H1 (cell line): ENCODE measurements at regions not wholly inside any gene's neighbourhood (a gene's known extent, or its start where the extent isn't known, plus 50 kb on each side); places are given as distances from the start of the nearest gene placed in this dataset.

ENCODE experiments used
- CTCF ChIA-PET: fragments of 300-600 bp; sonication (Branson Sonifier 250); formaldehyde crosslinking; loops from one replicate; lab custom pipeline; 2021; ENCODE audit not compliant: partially characterized antibody; lab: Charles Lee
- POLR2A ChIA-PET: fragments of 300-600 bp; sonication (Branson Sonifier 250); formaldehyde crosslinking; loops from one replicate; lab custom pipeline; 2021; ENCODE audit warnings: inconsistent platforms; ENCODE audit not compliant: partially characterized antibody; lab: Charles Lee
- DNase-seq, 2 experiments: peaks; one replicate each; pipeline versions ENCODE4 v3.0.0 to v3.0.0-alpha.2; 2010 to 2022; ENCODE audit warnings: low spot score in 2 of 2, low read depth in 1 of 2, mixed read lengths in 1 of 2
- FAIRE-seq: peaks from 2 replicates; lab custom pipeline; 2011; peaks lifted over from hg19 to GRCh38; lab: Jason Lieb, UNC
- H2AFZ ChIP-seq: 2 replicates; pipeline ENCODE4 v1.8.1; 2012; ENCODE audit warnings: low read length, inconsistent platforms
- H2AK5ac ChIP-seq: 2 replicates; pipeline ENCODE4 v1.6.1; 2013; ENCODE audit warnings: low read depth, low read length
- H2BK120ac ChIP-seq: replicated peaks from 2 replicates; pipeline ENCODE3; 2013; ENCODE audit warnings: low read depth, low read length, inconsistent platforms
- H2BK12ac ChIP-seq: 2 replicates; pipeline ENCODE4 v1.6.1; 2013; ENCODE audit warnings: low read depth, low read length
- H2BK15ac ChIP-seq: 2 replicates; pipeline ENCODE4 v1.6.1; 2013; ENCODE audit warnings: low read length
- H2BK20ac ChIP-seq: 2 replicates; pipeline ENCODE4 v1.6.1; 2013; ENCODE audit warnings: low read length
- H2BK5ac ChIP-seq: 2 replicates; pipeline ENCODE4 v1.6.1; 2013; ENCODE audit warnings: low read depth, low read length
- H3K14ac ChIP-seq: 2 replicates; pipeline ENCODE4 v1.6.1; 2013; ENCODE audit warnings: inconsistent platforms; ENCODE audit not compliant: insufficient read length
- H3K18ac ChIP-seq: 2 replicates; pipeline ENCODE4 v1.6.1; 2013; ENCODE audit warnings: low read length; ENCODE audit errors: extremely low read depth
- H3K23ac ChIP-seq: 2 replicates; pipeline ENCODE4 v1.6.1; 2013; ENCODE audit warnings: inconsistent platforms; ENCODE audit not compliant: insufficient read length
- H3K23me2 ChIP-seq: 2 replicates; pipeline ENCODE4 v1.6.1; 2013; ENCODE audit warnings: low read depth, low read length
- H3K27ac ChIP-seq: 2 replicates; pipeline ENCODE4 v1.6.1; 2011; ENCODE audit warnings: low read depth, low read length, inconsistent platforms
- H3K27me3 ChIP-seq, 4 experiments: replicated peaks in 1 of 4; 1 replicate in 1 of 4; 2 replicates in 3 of 4; pipeline versions ENCODE4 v1.6.1 to v1.8.1; 2011 to 2013; ENCODE audit warnings: low read length in 3 of 4, mild to moderate bottlenecking in 3 of 4, inconsistent platforms in 2 of 4, mixed read lengths in 2 of 4, moderate library complexity in 1 of 4; ENCODE audit not compliant: control insufficient read depth in 3 of 4, insufficient read depth in 3 of 4; ENCODE audit errors: extremely low read depth in 1 of 4
- H3K36me3 ChIP-seq, 4 experiments: 2 replicates each; pipeline versions ENCODE4 v1.6.1 to v1.8.1; 2011 to 2013; ENCODE audit warnings: mild to moderate bottlenecking in 4 of 4, low read length in 3 of 4, moderate library complexity in 2 of 4, control low read depth in 1 of 4, inconsistent platforms in 1 of 4; ENCODE audit not compliant: insufficient read depth in 4 of 4, control insufficient read depth in 2 of 4
- H3K4ac ChIP-seq: replicated peaks from 2 replicates; pipeline ENCODE3; 2013; ENCODE audit warnings: low read length, low read depth, mixed read lengths, inconsistent platforms; ENCODE audit not compliant: insufficient read length
- H3K4me1 ChIP-seq, 4 experiments: replicated peaks in 1 of 4; 1 replicate in 1 of 4; 2 replicates in 3 of 4; pipeline versions ENCODE4 v1.6.1 to v1.8.1; 2011 to 2013; ENCODE audit warnings: low read length in 3 of 4, inconsistent platforms in 2 of 4, mixed read lengths in 1 of 4; ENCODE audit not compliant: insufficient read depth in 4 of 4, control insufficient read depth in 3 of 4
- H3K4me2 ChIP-seq, 2 experiments: 2 replicates each; pipeline versions ENCODE4 v1.6.1 to v1.8.1; 2011 to 2013; ENCODE audit warnings: low read depth in 2 of 2, low read length in 2 of 2, control low read depth in 1 of 2, inconsistent platforms in 1 of 2, mild to moderate bottlenecking in 1 of 2; ENCODE audit not compliant: insufficient read depth in 1 of 2
- H3K4me3 ChIP-seq, 4 experiments: fragments of 200-600, 300-600 bp in 1 of 4; sonication (generic), shearing (Covaris generic), sonication (Bioruptor Twin) in 1 of 4; 2 replicates each; pipeline versions ENCODE4 v1.5.1 to v1.8.1; 2011 to 2016; ENCODE audit warnings: low read length in 4 of 4, low read depth in 3 of 4, control low read depth in 2 of 4, inconsistent platforms in 2 of 4, mild to moderate bottlenecking in 2 of 4, mixed read lengths in 1 of 4, moderate library complexity in 1 of 4; ENCODE audit not compliant: insufficient read depth in 2 of 4; ENCODE audit errors: extremely low read depth in 1 of 4
- H3K56ac ChIP-seq: replicated peaks from 2 replicates; pipeline ENCODE3; 2013; ENCODE audit warnings: low read depth, mild to moderate bottlenecking, mixed read lengths, low read length, inconsistent platforms; ENCODE audit not compliant: insufficient read length
- H3K79me1 ChIP-seq: 2 replicates; pipeline ENCODE4 v1.6.1; 2013; ENCODE audit warnings: low read depth, low read length, control low read depth
- H3K79me2 ChIP-seq, 2 experiments: 2 replicates each; pipeline versions ENCODE4 v1.6.1 to v1.8.1; 2012 to 2013; ENCODE audit warnings: low read length in 2 of 2, mild to moderate bottlenecking in 2 of 2, inconsistent platforms in 1 of 2; ENCODE audit not compliant: insufficient read depth in 2 of 2, control insufficient read depth in 1 of 2
- H3K9ac ChIP-seq, 4 experiments: replicated peaks in 1 of 4; 1 replicate in 1 of 4; 2 replicates in 3 of 4; pipeline versions ENCODE4 v1.6.1 to v1.8.1; 2011 to 2013; ENCODE audit warnings: low read depth in 3 of 4, low read length in 3 of 4, control low read depth in 2 of 4, mild to moderate bottlenecking in 2 of 4, moderate library complexity in 2 of 4, inconsistent platforms in 1 of 4; ENCODE audit errors: extremely low read depth in 1 of 4
- H3K9me3 ChIP-seq, 2 experiments: 2 replicates each; pipeline versions ENCODE4 v1.6.1 to v1.8.1; 2012 to 2013; ENCODE audit warnings: mild to moderate bottlenecking in 2 of 2, moderate library complexity in 2 of 2, control low read depth in 1 of 2, inconsistent platforms in 1 of 2, low read depth in 1 of 2, low read length in 1 of 2, mixed read lengths in 1 of 2; ENCODE audit not compliant: insufficient read depth in 2 of 2
- H4K20me1 ChIP-seq, 2 experiments: replicated peaks in 1 of 2; 2 replicates each; pipeline versions ENCODE3 to v1.8.1; 2011 to 2013; ENCODE audit warnings: inconsistent platforms in 2 of 2, low read length in 2 of 2, mild to moderate bottlenecking in 1 of 2; ENCODE audit not compliant: insufficient read depth in 2 of 2, control insufficient read depth in 1 of 2
- H4K5ac ChIP-seq: 2 replicates; pipeline ENCODE4 v1.6.1; 2013; ENCODE audit warnings: low read length, low read depth, mixed read lengths, inconsistent platforms; ENCODE audit not compliant: insufficient read length
- H4K8ac ChIP-seq: 2 replicates; pipeline ENCODE4 v1.8.0; 2013; ENCODE audit warnings: mild to moderate bottlenecking, moderate library complexity, low read length, inconsistent platforms; ENCODE audit not compliant: insufficient read depth; ENCODE audit errors: extremely low read depth
- H4K91ac ChIP-seq: replicated peaks from 2 replicates; pipeline ENCODE3; 2013; ENCODE audit warnings: low read length, mixed read lengths, inconsistent platforms; ENCODE audit not compliant: insufficient read length
- ASH2L ChIP-seq: fragments of 200-600, 300-600 bp; sonication (generic); IDR thresholded peaks from one replicate; pipeline ENCODE4 v1.7.1; 2017; ENCODE audit warnings: low read length
- ATF3 ChIP-seq: IDR thresholded peaks from 2 replicates; pipeline ENCODE4 v1.6.1; 2011; ENCODE audit warnings: low read depth, mild to moderate bottlenecking, low read length; ENCODE audit not compliant: insufficient read depth
- BRCA1 ChIP-seq: IDR thresholded peaks from 2 replicates; pipeline ENCODE4 v1.6.1; 2012; ENCODE audit warnings: low read depth, low read length, improper control_type of control experiment
- CBX8 ChIP-seq: fragments of 300-800, 300-1000 bp; sonication (generic); IDR thresholded peaks from 2 replicates; pipeline ENCODE4 v1.7.1; 2016; ENCODE audit warnings: low read depth, low read length, borderline replicate concordance
- CHD2 ChIP-seq: IDR thresholded peaks from 2 replicates; pipeline ENCODE4 v1.6.1; 2012; ENCODE audit warnings: low read length, improper control_type of control experiment
- CREB1 ChIP-seq: IDR thresholded peaks from 2 replicates; pipeline ENCODE4 v1.6.1; 2012; ENCODE audit warnings: inconsistent platforms
- E2F6 ChIP-seq: IDR thresholded peaks from 2 replicates; pipeline ENCODE4 v1.6.1; 2012; ENCODE audit warnings: inconsistent platforms
- FOSL1 ChIP-seq: IDR thresholded peaks from 2 replicates; pipeline ENCODE4 v1.6.1; 2011; ENCODE audit warnings: mild to moderate bottlenecking, low read depth, low read length, moderate library complexity; ENCODE audit not compliant: insufficient read depth
- HDAC2 ChIP-seq, 2 experiments: fragments of 300-600 bp in 1 of 2; sonication (generic) in 1 of 2; IDR thresholded peaks; 2 replicates each; pipeline ENCODE4 v1.6.1; 2011 to 2012; ENCODE audit warnings: low read depth in 2 of 2, low read length in 2 of 2, mild to moderate bottlenecking in 2 of 2, moderate library complexity in 2 of 2, borderline replicate concordance in 1 of 2, inconsistent platforms in 1 of 2
- JUND ChIP-seq: IDR thresholded peaks from 2 replicates; pipeline ENCODE4 v1.6.1; 2011; ENCODE audit warnings: mild to moderate bottlenecking, improper control_type of control experiment, low read length
- NANOG ChIP-seq: IDR thresholded peaks from 2 replicates; pipeline ENCODE4 v1.6.1; 2011; ENCODE audit warnings: low read length, low read depth, mild to moderate bottlenecking, inconsistent platforms; ENCODE audit not compliant: insufficient read depth, poor library complexity, severe bottlenecking
- POLR2A ChIP-seq, 2 experiments: IDR thresholded peaks; 1 replicate in 1 of 2; 2 replicates in 1 of 2; pipeline ENCODE4 v1.6.1; 2011; ENCODE audit warnings: low read depth in 2 of 2, low read length in 2 of 2, mild to moderate bottlenecking in 2 of 2; ENCODE audit errors: control extremely low read depth in 1 of 2
- POU5F1 ChIP-seq: IDR thresholded peaks from 2 replicates; pipeline ENCODE4 v1.6.1; 2011; ENCODE audit warnings: low read depth, mild to moderate bottlenecking, low read length, moderate library complexity
- RXRA ChIP-seq: IDR thresholded peaks from 2 replicates; pipeline ENCODE4 v1.6.1; 2011; ENCODE audit warnings: low read depth, mild to moderate bottlenecking, low read length, moderate library complexity; ENCODE audit not compliant: insufficient read depth
- SRF ChIP-seq: IDR thresholded peaks from 2 replicates; pipeline ENCODE4 v1.6.1; 2011; ENCODE audit warnings: mild to moderate bottlenecking, low read depth, low read length, moderate library complexity
- WGBS, 2 experiments: shearing (Covaris generic) in 1 of 2; methylation state at CpG; one replicate each; pipeline versions ENCODE4 v1.1.6 to v1.1.7; 2013 to 2015; ENCODE audit warnings: low lambda C conversion rate in 2 of 2, mixed read lengths in 2 of 2, inconsistent platforms in 1 of 2, low coverage in 1 of 2, missing lambda C conversion rate in 1 of 2; ENCODE audit not compliant: insufficient replicate concordance in 2 of 2, insufficient coverage in 1 of 2, insufficient read length in 1 of 2; ENCODE audit errors: extremely low coverage in 1 of 2, missing lambda C conversion rate in 1 of 2; 5-methylcytosine and 5-hydroxymethylcytosine counted together

GRCh38 chr10:28928484-28928883 is 251.2 kb downstream of the BAMBI start:
- ChIA-PET CTCF (no interaction called here), POLR2A (no interaction called here)
- DNase-seq = no peak
- H3K14ac ChIP-seq = no peak overlapping the region
- no peaks in the 10 kb centered on the region for H3K79me1 ChIP-seq
- no peaks in the 10 kb centered on the region; a peak in 1 of 7 replicates for H3K27me3 ChIP-seq
- no peak overlapping the region for H4K91ac ChIP-seq
- H2BK12ac ChIP-seq = no peak overlapping the region
- H3K4me3 ChIP-seq = no peak overlapping the region
- H3K56ac ChIP-seq = no peak overlapping the region
- no peak overlapping the region for H2BK20ac ChIP-seq
- H3K79me2 ChIP-seq = no peaks in the 10 kb centered on the region
- no peak overlapping the region for H3K4me2 ChIP-seq
- H2BK15ac ChIP-seq = no peak overlapping the region
- H2BK120ac ChIP-seq = no peak overlapping the region
- no peaks in the 10 kb centered on the region for H4K20me1 ChIP-seq
- no peak overlapping the region for H4K8ac ChIP-seq
- H2AFZ ChIP-seq = no peak overlapping the region
- H3K9me3 ChIP-seq = peaks cover 3 to 4% of the 10 kb centered on the region in 2 experiments; a peak in 1 of 4 replicates
- WGBS, 2 experiments = 86% methylated on average over 2 of the region's 2 CpGs; no CpG with 5 or more reads in 1 of the 2 experiments
- no peaks in the 10 kb centered on the region for H3K23me2 ChIP-seq
- no peak overlapping the region for H4K5ac ChIP-seq
- no peak overlapping the region for H2BK5ac ChIP-seq
- H3K9ac ChIP-seq = no peak overlapping the region
- no peak overlapping the region for H3K27ac ChIP-seq
- peaks cover 0 to 3% (median 0%) of the 10 kb centered on the region in 4 experiments; a peak in 1 of 7 replicates for H3K4me1 ChIP-seq
- H2AK5ac ChIP-seq = no peak overlapping the region
- H3K36me3 ChIP-seq = no peaks in the 10 kb centered on the region
- H3K18ac ChIP-seq = no peak overlapping the region
- no peak for FAIRE-seq
- no peak overlapping the region for H3K23ac ChIP-seq
- no peak overlapping the region for H3K4ac ChIP-seq
- TF ChIP-seq E2F6 (no peak), CREB1 (no peak), SRF (no peak), JUND (no peak), RXRA (no peak), HDAC2 (IDR thresholded peaks at IDR 0.05; ENCODE audit: borderline replicate concordance in 1 of 2, low read depth in 2 of 2, low read length in 2 of 2) (no peak), POU5F1 (no peak), CBX8 (no peak), FOSL1 (no peak), POLR2A (IDR thresholded peaks at IDR 0.05; ENCODE audit: control extremely low read depth in 1 of 2, low read depth in 2 of 2, low read length in 2 of 2) (no peak), ATF3 (no peak), BRCA1 (no peak), CHD2 (no peak), ASH2L (no peak), NANOG (no peak)
